ENCODE measurements at regions not wholly inside any gene's neighbourhood (a gene's known extent, or its start where the extent isn't known, plus 50 kb on each side); places are given as distances from the start of the nearest gene placed in this dataset.

- TF ChIP-seq CTCF (IDR thresholded peaks at IDR 0.05; ENCODE audit: low read depth, low read length) (no peak), POLR2A (IDR thresholded peaks at IDR 0.05; ENCODE audit: extremely low read depth, insufficient read length) (no peak)
These were observed 328.9 kb upstream of the TBX3 start for GRCh38 chr12:115012861-115013235.
